HG02588 (cell line): ENCODE measurements at regions not wholly inside any gene's neighbourhood (a gene's known extent, or its start where the extent isn't known, plus 50 kb on each side); places are given as distances from the start of the nearest gene placed in this dataset.
"Not testable (repeated sequence)": the region's sequence is repeated elsewhere in the genome, so short reads cannot be mapped to it uniquely, and the experiment has no call there.

ENCODE experiments used
- ATAC-seq: cut with Tn5 transposase; IDR thresholded peaks from one replicate; pipeline ENCODE4 v1.9.1; 2021; ENCODE audit warnings: mild to moderate bottlenecking, moderate library complexity; ENCODE audit not compliant: unreplicated experiment

DNA sequence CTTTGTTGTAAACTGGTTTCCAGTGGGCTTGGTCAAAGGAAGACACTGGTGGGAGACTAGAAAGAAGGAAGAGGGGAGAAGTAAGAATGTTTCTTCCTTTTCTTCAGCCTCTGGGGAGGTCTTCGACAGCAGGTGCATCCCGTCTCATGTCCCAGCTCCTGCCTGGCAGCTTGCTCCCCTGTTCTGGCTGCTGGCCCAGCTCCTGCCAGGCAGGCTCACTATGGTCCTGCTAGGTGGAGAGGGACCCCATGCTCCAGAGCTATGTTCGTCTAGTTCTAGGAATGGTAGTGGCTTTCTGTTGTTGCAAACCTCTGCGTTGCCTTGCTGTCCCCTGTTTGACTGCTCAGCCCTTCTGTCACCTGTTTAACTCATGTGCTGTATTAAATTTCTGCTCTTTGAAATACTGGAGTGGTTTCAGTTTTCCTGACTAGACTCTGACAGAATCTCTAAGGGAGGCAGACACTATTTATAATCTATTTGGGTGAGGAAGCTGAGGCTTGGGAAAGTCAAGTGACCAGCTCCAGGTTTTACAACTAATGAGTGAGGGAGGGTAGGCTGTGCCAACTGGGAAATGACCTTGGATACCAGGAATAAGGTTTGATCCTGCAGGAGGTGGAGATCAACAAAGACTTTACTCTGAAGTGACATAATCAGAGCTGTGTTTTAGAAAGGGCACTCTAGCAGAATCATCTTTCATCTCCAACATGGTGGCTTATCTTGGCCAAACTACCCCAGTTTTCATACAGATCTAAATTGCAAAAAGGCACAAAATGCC, 94.7 kb upstream of the DDHD1 start:
- no peak for ATAC-seq

DNA sequence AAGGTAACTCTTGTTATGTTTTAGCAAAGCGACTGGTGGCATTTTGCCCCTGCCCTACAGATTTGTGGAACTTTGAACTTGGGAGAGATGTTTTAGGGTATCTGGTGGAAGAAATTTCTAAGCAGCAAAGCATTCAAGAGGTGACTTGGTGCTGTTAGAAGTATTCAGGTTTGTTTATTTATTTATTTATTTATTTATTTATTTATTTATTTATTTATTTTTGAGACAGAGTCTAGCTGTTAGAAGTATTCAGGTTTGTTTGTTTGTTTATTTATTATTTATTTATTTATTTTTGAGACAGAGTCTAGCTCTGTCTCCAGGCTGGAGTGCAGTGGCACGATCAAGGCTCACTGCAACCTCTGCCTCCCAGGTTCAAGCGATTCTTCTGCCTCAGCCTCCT, 89.8 kb upstream of the DDHD1 start:
- ATAC-seq: not testable (repeated sequence)

- ATAC-seq: no peak
Measured at GRCh38 chr14:53237488-53237887, 84.4 kb upstream of the DDHD1 start.

DNA sequence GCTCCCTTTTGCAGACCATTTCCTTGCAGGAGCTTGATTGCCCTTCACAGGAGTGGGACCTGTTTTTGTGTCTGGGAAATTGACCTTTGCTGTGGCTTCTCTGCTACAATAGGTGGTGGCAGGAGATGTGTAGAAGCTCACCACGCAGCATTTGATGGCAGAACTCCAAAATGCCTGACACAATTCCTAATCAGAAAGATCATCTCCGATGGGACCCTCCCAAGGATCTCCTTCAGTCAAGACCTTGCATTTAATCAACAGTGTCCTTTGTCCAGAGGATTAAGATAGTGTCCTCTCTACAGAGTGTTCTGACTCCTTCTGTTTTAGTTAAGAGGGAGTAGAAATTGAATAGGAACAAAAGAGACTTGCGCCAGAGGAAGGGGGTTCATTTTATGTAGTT, 83.6 kb upstream of the DDHD1 start:
- ATAC-seq: no peak

DNA sequence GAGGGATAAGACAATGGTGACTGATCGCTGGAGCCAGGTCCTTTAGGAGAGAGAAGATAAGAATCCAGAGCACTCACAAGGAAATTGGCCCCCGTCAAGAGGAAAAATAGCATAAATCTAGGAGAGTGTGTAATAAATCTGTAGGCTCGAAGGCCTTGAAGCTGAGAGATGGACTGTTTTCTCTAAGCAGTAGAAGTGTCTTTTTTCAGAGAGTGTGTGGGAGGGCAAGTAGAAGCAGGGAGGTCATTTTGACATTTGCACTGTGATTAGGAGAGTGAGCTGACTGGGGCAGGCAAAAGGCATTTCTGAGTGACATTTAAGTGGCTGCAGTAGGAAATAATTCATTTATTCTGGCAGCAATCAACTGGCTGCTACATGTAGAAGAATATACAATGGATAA, 78.0 kb upstream of the DDHD1 start:
- no peak for ATAC-seq

DNA sequence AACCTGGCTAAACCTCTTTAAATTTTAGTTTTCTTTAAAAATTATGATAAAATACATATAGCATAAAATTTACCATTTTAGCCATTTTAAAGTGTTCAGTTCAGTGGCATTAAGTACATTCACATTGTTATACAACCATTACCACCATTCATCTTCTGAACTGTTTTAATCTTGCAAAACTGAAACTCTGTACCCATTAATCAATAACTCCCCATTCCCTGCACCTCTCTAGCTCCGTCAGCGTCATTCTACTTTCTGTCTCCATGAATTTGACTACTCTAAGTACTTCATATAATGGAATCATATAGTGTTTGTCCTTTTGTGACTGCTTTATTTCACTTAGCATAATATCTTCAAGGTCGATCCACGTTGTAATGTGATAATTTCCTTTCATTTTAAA, 75.8 kb upstream of the DDHD1 start:
- ATAC-seq: no peak

- no peak for ATAC-seq
Measured at GRCh38 chr14:53227154-53227718, 74.1 kb upstream of the DDHD1 start.

- ATAC-seq: no peak
Measured at GRCh38 chr14:53226553-53226952, 73.4 kb upstream of the DDHD1 start.

- ATAC-seq: no peak
Measured at GRCh38 chr14:53220914-53221313, 67.8 kb upstream of the DDHD1 start.

- no peak for ATAC-seq
Measured at GRCh38 chr14:53218161-53218560, 65.0 kb upstream of the DDHD1 start.

DNA sequence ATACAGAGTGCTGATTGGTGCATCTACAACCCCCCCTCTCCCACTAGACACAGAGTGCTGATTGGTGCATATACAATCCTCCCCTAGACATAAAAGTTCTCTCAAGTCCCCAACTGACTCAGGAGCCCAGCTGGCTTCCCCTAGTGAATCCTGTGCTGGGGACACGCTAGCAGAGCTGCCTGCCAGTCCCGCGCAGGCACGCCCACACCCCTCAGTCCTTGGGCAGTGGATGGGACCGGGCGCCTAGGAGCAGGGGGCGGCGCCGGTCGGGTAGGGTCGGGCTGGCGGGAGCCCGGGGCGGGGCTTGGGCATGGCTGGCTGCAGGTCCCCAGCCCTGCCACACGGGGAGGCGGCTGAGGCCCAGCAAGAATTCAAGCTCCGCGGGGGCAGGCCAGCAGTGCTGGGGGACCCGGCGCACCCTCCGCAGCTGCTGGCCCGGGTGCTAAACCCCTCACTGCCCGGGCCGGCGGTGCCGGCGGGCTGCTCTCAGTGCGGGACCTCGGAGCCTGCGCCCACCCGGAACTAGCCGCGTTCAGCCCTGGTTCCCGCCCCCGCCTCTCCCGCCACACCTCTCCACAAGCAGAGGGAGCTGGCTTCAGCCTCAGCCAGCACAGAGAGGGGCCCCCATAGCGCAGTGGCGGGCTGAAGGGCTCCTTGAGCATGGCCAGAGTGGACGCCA, 64.3 kb upstream of the DDHD1 start:
- ATAC-seq: peak; percentile 100

GRCh38 chr14:53216955-53217315, 63.8 kb upstream of the DDHD1 start:
- not testable (repeated sequence) for ATAC-seq

DNA sequence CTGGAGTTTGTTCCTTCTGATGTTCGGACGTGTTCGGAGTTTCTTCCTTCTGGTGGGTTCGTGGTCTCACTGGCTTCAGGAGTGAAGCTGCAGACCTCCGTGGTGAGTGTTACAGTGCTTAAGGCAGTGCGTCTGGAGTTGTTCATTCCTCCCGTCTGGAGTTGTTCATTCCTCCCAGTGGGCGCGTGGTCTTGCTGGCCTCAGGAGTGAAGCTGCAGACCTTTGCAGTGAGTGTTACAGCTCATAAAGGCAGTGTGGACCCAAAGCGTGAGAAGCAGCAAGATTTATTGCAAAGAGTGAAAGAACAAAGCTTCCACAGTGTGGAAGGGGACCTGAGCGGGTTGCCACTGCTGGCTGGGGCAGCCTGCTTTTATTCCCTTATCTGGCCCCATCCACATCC, 63.4 kb upstream of the DDHD1 start:
- not testable (repeated sequence) for ATAC-seq

GRCh38 chr14:53215101-53215500, 62.0 kb upstream of the DDHD1 start:
- ATAC-seq: no peak

DNA sequence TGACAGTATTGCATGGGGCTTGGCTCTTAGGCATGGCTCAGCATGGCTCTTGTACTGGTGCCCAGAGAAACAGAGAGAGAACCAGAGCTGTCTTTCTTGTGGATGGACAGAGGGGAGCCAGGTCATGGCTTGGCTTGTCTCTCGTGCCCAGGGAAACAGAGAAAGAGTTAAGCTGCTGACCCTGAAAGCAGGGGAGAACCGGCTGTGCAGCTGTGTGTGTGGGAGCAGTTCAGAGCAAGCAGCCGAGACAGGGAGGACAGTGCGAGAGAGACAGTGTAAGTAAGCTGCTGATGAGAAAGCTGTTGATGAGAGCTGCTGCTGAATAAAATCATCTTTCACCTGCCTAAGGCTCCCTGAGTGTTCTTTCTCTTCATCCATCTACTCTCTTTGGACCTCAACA, 61.3 kb upstream of the DDHD1 start:
- ATAC-seq: no peak

DNA sequence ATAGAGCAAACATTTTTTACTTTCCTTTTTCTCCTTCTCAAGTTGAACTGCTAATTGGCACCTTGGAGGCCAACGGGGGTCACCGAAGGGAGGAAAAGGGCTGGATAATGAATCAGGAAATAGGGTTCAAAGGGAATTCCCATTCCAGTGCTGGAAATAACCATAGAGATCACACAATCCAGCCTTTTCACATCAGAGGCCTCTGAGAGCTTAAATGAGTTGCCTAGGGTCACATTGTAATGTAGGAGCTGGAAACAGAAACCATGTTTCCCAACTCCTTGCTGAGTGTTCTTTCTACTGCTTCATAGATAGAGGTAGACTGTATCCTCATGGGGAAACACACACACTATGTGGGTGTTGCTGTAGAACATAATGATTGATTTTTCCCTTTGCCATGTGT, 60.6 kb upstream of the DDHD1 start:
- ATAC-seq: no peak

DNA sequence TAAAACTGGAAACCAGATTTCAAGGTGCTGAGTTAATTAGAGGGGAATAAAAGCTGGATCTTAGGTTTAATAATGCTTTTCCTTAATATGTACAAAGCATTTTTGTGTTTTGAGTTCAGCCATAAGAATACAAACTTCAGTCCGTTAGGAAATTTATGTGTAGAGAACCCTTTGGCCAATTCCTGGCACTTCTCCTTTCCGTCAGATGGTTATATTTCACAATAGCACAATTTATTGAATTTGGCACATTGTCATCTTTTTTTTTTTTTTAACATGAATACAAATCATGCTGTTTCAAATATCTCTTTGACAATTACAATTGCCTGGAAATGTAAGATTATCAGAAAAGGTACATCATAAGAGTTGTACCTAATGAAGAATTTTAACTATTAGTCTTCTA, 56.2 kb upstream of the DDHD1 start:
- no peak for ATAC-seq
